HG03469 (cell line): ENCODE measurements at regions not wholly inside any gene's neighbourhood (a gene's known extent, or its start where the extent isn't known, plus 50 kb on each side); places are given as distances from the start of the nearest gene placed in this dataset.

Experiments used
- ATAC-seq: cut with Tn5 transposase; IDR thresholded peaks from one replicate; pipeline ENCODE4 v1.9.1; 2021; ENCODE audit warnings: mild to moderate bottlenecking, moderate library complexity, moderate number of reproducible peaks; ENCODE audit not compliant: unreplicated experiment

- ATAC-seq: no peak
Measured at GRCh38 chr12:4108803-4109345, 164.7 kb upstream of the CCND2 start.

- ATAC-seq: no peak
Measured at GRCh38 chr12:4107911-4108697, 165.5 kb upstream of the CCND2 start.

GRCh38 chr12:4107436-4107878 is 166.1 kb upstream of the CCND2 start:
- peak; percentile 61 for ATAC-seq

GRCh38 chr12:4106621-4107020 is 166.9 kb upstream of the CCND2 start:
- ATAC-seq: no peak

- ATAC-seq: no peak
Measured at GRCh38 chr12:4104722-4105244, 168.8 kb upstream of the CCND2 start.

- no peak for ATAC-seq
Measured at GRCh38 chr12:4099276-4099675, 174.3 kb upstream of the CCND2 start.

GRCh38 chr12:4091016-4091743 is 182.4 kb upstream of the CCND2 start:
- ATAC-seq: no peak

- ATAC-seq: no peak
Measured at GRCh38 chr12:4089956-4090355, 183.6 kb upstream of the CCND2 start.

GRCh38 chr12:4089121-4089606 is 184.4 kb upstream of the CCND2 start:
- ATAC-seq: no peak

- no peak for ATAC-seq
Measured at GRCh38 chr12:4088451-4088850, 185.1 kb upstream of the CCND2 start.

GRCh38 chr12:4086481-4086880 is 187.1 kb upstream of the CCND2 start:
- no peak for ATAC-seq

GRCh38 chr12:4084573-4084972 is 189.0 kb upstream of the CCND2 start:
- no peak for ATAC-seq

GRCh38 chr12:4082809-4083403 is 190.7 kb upstream of the CCND2 start:
- no peak for ATAC-seq

GRCh38 chr12:4080213-4080612 is 193.3 kb upstream of the CCND2 start:
- ATAC-seq: no peak

- no peak for ATAC-seq
Measured at GRCh38 chr12:4074129-4074528, 199.4 kb upstream of the CCND2 start.

- no peak for ATAC-seq
Measured at GRCh38 chr12:4069670-4070010, 196.4 kb upstream of the PARP11 start.

- no peak for ATAC-seq
Measured at GRCh38 chr12:4068981-4069669, 195.9 kb upstream of the PARP11 start.

GRCh38 chr12:4064008-4064407 is 190.8 kb upstream of the PARP11 start:
- no peak for ATAC-seq

- no peak for ATAC-seq
Measured at GRCh38 chr12:4059898-4060568, 186.8 kb upstream of the PARP11 start.
